ENCODE measurements at regions not wholly inside any gene's neighbourhood (a gene's known extent, or its start where the extent isn't known, plus 50 kb on each side); places are given as distances from the start of the nearest gene placed in this dataset.

GRCh38 chr6:144757730-144758129 lies 472.6 kb downstream of the UTRN start:
- TF ChIP-seq SCMH1 (CRISPR knock-in tag; IDR thresholded peaks at IDR 0.05; ENCODE audit: borderline replicate concordance): no peak
- TF ChIP-seq HMGXB4 (CRISPR knock-in tag; IDR thresholded peaks at IDR 0.05; ENCODE audit: borderline replicate concordance in 1 of 2, low read depth in 1 of 2): no peak
- TF ChIP-seq ZNF574 (CRISPR knock-in tag; IDR thresholded peaks at IDR 0.05): no peak
- no peak for TF ChIP-seq EZH2 (conservative IDR thresholded peaks at IDR 0.05; ENCODE audit: low read depth, low read length)
- no peak for TF ChIP-seq MAX (IDR thresholded peaks at IDR 0.05)

Measured in HepG2 (cell line).